Activated CD4-positive, CD25-positive, alpha-beta regulatory T cell treated with anti-CD3 and anti-CD28 coated beads, Interleukin-2, amount 50 U/mL, for 24 hours (primary cell): ENCODE measurements at regions not wholly inside any gene's neighbourhood (a gene's known extent, or its start where the extent isn't known, plus 50 kb on each side); places are given as distances from the start of the nearest gene placed in this dataset.

Experiments used
- ATAC-seq, 2 donors: fragments of 150-1000 bp; cut with Tn5 transposase; one replicate each; pipeline ENCODE4 v1.10.0; 2021; ENCODE audit warnings: mild to moderate bottlenecking in 1 of 2, moderate library complexity in 1 of 2

GRCh38 chr18:46266473-46266872 is 162.3 kb downstream of the HAUS1 start:
- no peak for ATAC-seq

GRCh38 chr18:46268671-46269070 is 164.5 kb downstream of the HAUS1 start:
- no peak for ATAC-seq

- ATAC-seq, result no peak
Measured at GRCh38 chr18:46269275-46269674, 165.1 kb downstream of the HAUS1 start.

- no peak for ATAC-seq
Measured at GRCh38 chr18:46271488-46271887, 167.3 kb downstream of the HAUS1 start.

GRCh38 chr18:46273861-46274260 is 169.7 kb downstream of the HAUS1 start:
- no peak for ATAC-seq

GRCh38 chr18:46274266-46274665 is 170.1 kb downstream of the HAUS1 start:
- no peak for ATAC-seq

- no peak for ATAC-seq
Measured at GRCh38 chr18:46275370-46275769, 171.2 kb downstream of the HAUS1 start.

- ATAC-seq, result no peak
Measured at GRCh38 chr18:46276748-46277147, 172.6 kb downstream of the HAUS1 start.

- no peak for ATAC-seq
Measured at GRCh38 chr18:46278481-46279465, 174.6 kb downstream of the HAUS1 start.

- no peak for ATAC-seq
Measured at GRCh38 chr18:46279673-46280072, 175.5 kb downstream of the HAUS1 start.

GRCh38 chr18:46281185-46282176 is 177.3 kb downstream of the HAUS1 start:
- ATAC-seq, result peak; percentile 77 to 84

- ATAC-seq, result no peak
Measured at GRCh38 chr18:46282177-46282570, 178.0 kb downstream of the HAUS1 start.

GRCh38 chr18:46282646-46283045 is 178.5 kb downstream of the HAUS1 start:
- no peak for ATAC-seq

- ATAC-seq, result no peak
Measured at GRCh38 chr18:46283268-46283667, 179.1 kb downstream of the HAUS1 start.

GRCh38 chr18:46283895-46284295 is 179.7 kb downstream of the HAUS1 start:
- no peak for ATAC-seq

GRCh38 chr18:46289463-46289862 is 185.3 kb downstream of the HAUS1 start:
- no peak for ATAC-seq

- no peak for ATAC-seq
Measured at GRCh38 chr18:46289931-46290330, 185.7 kb downstream of the HAUS1 start.

- ATAC-seq, result no peak
Measured at GRCh38 chr18:46290440-46291020, 186.3 kb downstream of the HAUS1 start.

- ATAC-seq, result no peak
Measured at GRCh38 chr18:46291149-46291548, 187.0 kb downstream of the HAUS1 start.

GRCh38 chr18:46293742-46294181 is 189.6 kb downstream of the HAUS1 start:
- ATAC-seq, result no peak

- ATAC-seq, result no peak
Measured at GRCh38 chr18:46294318-46294717, 190.1 kb downstream of the HAUS1 start.

- ATAC-seq, result no peak
Measured at GRCh38 chr18:46294751-46295150, 190.6 kb downstream of the HAUS1 start.

GRCh38 chr18:46295416-46295815 is 191.2 kb downstream of the HAUS1 start:
- ATAC-seq, result no peak
